GM12878 (cell line): ENCODE measurements at regions not wholly inside any gene's neighbourhood (a gene's known extent, or its start where the extent isn't known, plus 50 kb on each side); places are given as distances from the start of the nearest gene placed in this dataset.

Experiments
- ATAC-seq: fragments of 200-7000 bp; cut with Tn5 transposase; 3 replicates; pipeline ENCODE4 v1.9.1; 2020; ENCODE audit warnings: mild to moderate bottlenecking, moderate library complexity
- BruUV-seq: library from RNA; stranded (reverse); fragments of 400-500 nt; replicated peaks from 2 replicates; lab custom pipeline; 2021; lab: Mats Ljungman, UMichigan
- CTCF ChIA-PET: fragments of 300-600 bp; sonication (Branson Sonifier 250); formaldehyde crosslinking; extraction: SDS; loops from one replicate; lab custom pipeline; 2021; ENCODE audit warnings: inconsistent platforms; lab: Yijun Ruan, JAX
- POLR2A ChIA-PET: fragments of 350-600 bp; formaldehyde crosslinking; extraction: SDS; loops from one replicate; lab custom pipeline; 2021; ENCODE audit warnings: inconsistent platforms; lab: Charles Lee
- RAD21 ChIA-PET: fragments of 300-600 bp; sonication (Branson Sonifier 250); formaldehyde crosslinking; loops from one replicate; lab custom pipeline; 2023; ENCODE audit warnings: antibody characterized with exemption; ENCODE audit not compliant: unreplicated experiment; lab: Charles Lee
- SMC1A ChIA-PET: fragments of 300-600 bp; sonication (Branson Sonifier 250); formaldehyde crosslinking; loops from one replicate; lab custom pipeline; 2023; ENCODE audit not compliant: unreplicated experiment, uncharacterized antibody; lab: Charles Lee
- DNase-seq: peaks from one replicate; pipeline ENCODE4 v3.0.0-alpha.2; 2011; ENCODE audit warnings: low read depth, low spot score
- FAIRE-seq: peaks from 3 replicates; lab custom pipeline; 2011; peaks lifted over from hg19 to GRCh38; lab: Jason Lieb, UNC
- H2AFZ ChIP-seq: 2 replicates; pipeline ENCODE4 v1.6.0; 2011; ENCODE audit warnings: low read depth, low read length, control low read depth; ENCODE audit not compliant: control insufficient read depth
- H3K27ac ChIP-seq: 2 replicates; pipeline ENCODE4 v1.5.1; 2011; ENCODE audit warnings: control low read depth; ENCODE audit not compliant: control insufficient read depth, insufficient read depth
- H3K27me3 ChIP-seq, 2 experiments: replicated peaks in 1 of 2; 2 replicates each; pipeline versions ENCODE4 v1.6.0 to v1.6.1; 2011; ENCODE audit warnings: low read length in 1 of 2; ENCODE audit not compliant: control insufficient read depth in 2 of 2, insufficient read depth in 2 of 2
- H3K36me3 ChIP-seq, 2 experiments: 2 replicates each; pipeline ENCODE4 v1.5.1; 2011; ENCODE audit warnings: low read length in 1 of 2; ENCODE audit not compliant: control insufficient read depth in 2 of 2, insufficient read depth in 2 of 2
- H3K4me1 ChIP-seq: 2 replicates; pipeline ENCODE4 v1.6.1; 2011; ENCODE audit warnings: mild to moderate bottlenecking, low read length, moderate library complexity, mixed read lengths; ENCODE audit not compliant: control insufficient read depth, insufficient read depth
- H3K4me2 ChIP-seq: 2 replicates; pipeline ENCODE4 v1.6.0; 2011; ENCODE audit warnings: control low read depth; ENCODE audit not compliant: control insufficient read depth, insufficient read depth
- H3K4me3 ChIP-seq: fragments of 200-600 bp; sonication (generic); 2 replicates; pipeline ENCODE4 v1.5.1; 2016
- H3K79me2 ChIP-seq: 2 replicates; pipeline ENCODE4 v1.6.0; 2011; ENCODE audit warnings: low read length; ENCODE audit not compliant: control insufficient read depth, insufficient read depth
- H3K9ac ChIP-seq: 2 replicates; pipeline ENCODE4 v1.8.0; 2011; ENCODE audit warnings: low read length, control low read depth, mixed read lengths; ENCODE audit not compliant: control insufficient read depth, insufficient read depth
- H3K9me3 ChIP-seq: replicated peaks from 3 replicates; pipeline ENCODE4 v1.5.1; 2011; ENCODE audit warnings: mild to moderate bottlenecking, low read length; ENCODE audit not compliant: control insufficient read depth, insufficient read depth
- H4K20me1 ChIP-seq: 2 replicates; pipeline ENCODE4 v1.6.0; 2011; ENCODE audit not compliant: control insufficient read depth, insufficient read depth
- CBFB ChIP-seq: IDR thresholded peaks from 2 replicates; pipeline ENCODE4 v1.6.1; 2016; ENCODE audit warnings: antibody characterized with exemption, low read depth
- ETV6 ChIP-seq, 2 experiments: fragments of 450-650 bp in 1 of 2; IDR thresholded peaks in 1 of 2; conservative IDR thresholded peaks in 1 of 2; 2 replicates each; pipeline ENCODE4 v1.6.1; 2014; ENCODE audit warnings: antibody characterized with exemption in 1 of 2, borderline replicate concordance in 1 of 2, low read depth in 1 of 2, mild to moderate bottlenecking in 1 of 2, moderate library complexity in 1 of 2
- IRF4 ChIP-seq: IDR thresholded peaks from 2 replicates; pipeline ENCODE4 v1.6.1; 2011; ENCODE audit warnings: low read depth, low read length
- LARP7 ChIP-seq: fragments of 450-650 bp; IDR thresholded peaks from 2 replicates; pipeline ENCODE4 v1.6.1; 2017; ENCODE audit warnings: mild to moderate bottlenecking
- PML ChIP-seq: IDR thresholded peaks from 2 replicates; pipeline ENCODE4 v1.6.1; 2012; ENCODE audit warnings: low read length, inconsistent platforms
- RAD21 ChIP-seq: IDR thresholded peaks from 2 replicates; pipeline ENCODE4 v1.6.1; 2011; ENCODE audit warnings: mild to moderate bottlenecking, low read depth, low read length, moderate library complexity; ENCODE audit not compliant: insufficient read depth
- RELA ChIP-seq: fragments of 450-650 bp; IDR thresholded peaks from 2 replicates; pipeline ENCODE4 v1.8.0; 2014; ENCODE audit warnings: borderline replicate concordance; ENCODE audit not compliant: partially characterized antibody
- SMAD1 ChIP-seq: fragments of 450-650 bp; IDR thresholded peaks from 2 replicates; pipeline ENCODE4 v1.6.1; 2018; ENCODE audit warnings: mild to moderate bottlenecking, low read depth; ENCODE audit not compliant: partially characterized antibody
- SMAD5 ChIP-seq: IDR thresholded peaks from 2 replicates; pipeline ENCODE4 v1.6.1; 2016; ENCODE audit warnings: antibody characterized with exemption, low read depth
- SRF ChIP-seq, 2 experiments: IDR thresholded peaks; 2 replicates each; pipeline ENCODE4 v1.6.1; 2011; ENCODE audit warnings: low read depth in 2 of 2, low read length in 2 of 2, mild to moderate bottlenecking in 1 of 2, moderate library complexity in 1 of 2
- TCF3 ChIP-seq: IDR thresholded peaks from 2 replicates; pipeline ENCODE4 v1.6.1; 2012; ENCODE audit warnings: low read depth, mild to moderate bottlenecking, low read length, borderline replicate concordance; ENCODE audit not compliant: insufficient read depth
- ZBED1 ChIP-seq: IDR thresholded peaks from 2 replicates; pipeline ENCODE4 v1.6.1; 2016; ENCODE audit warnings: borderline replicate concordance
- WGBS: methylation state at CpG from one replicate; pipeline ENCODE4 v1.1.6; 2016; ENCODE audit warnings: low lambda C conversion rate; ENCODE audit not compliant: insufficient replicate concordance, insufficient coverage; ENCODE audit errors: missing lambda C conversion rate; 5-methylcytosine and 5-hydroxymethylcytosine counted together
- in situ Hi-C: fragments of 300-500 bp; cut with MboI; formaldehyde crosslinking; loops from 9 replicates; pipeline ENCODE4 v1.14.3; 2018; ENCODE audit warnings: mixed read lengths
- intact Hi-C: fragments of 100-400 bp; cut with micrococcal nuclease; formaldehyde crosslinking; loops from one replicate; pipeline ENCODE4 v1.14.2; 2022; ENCODE audit not compliant: unreplicated experiment
- TF ChIP-seq, protein P1 (sequence below): IDR thresholded peaks from 2 replicates; pipeline ENCODE4 v1.6.1; 2011; ENCODE audit warnings: low read depth, low read length, improper control_type of control experiment, borderline replicate concordance
- TF ChIP-seq, protein P2 (sequence below): fragments of 450-650 bp; conservative IDR thresholded peaks from 2 replicates; pipeline ENCODE4 v1.6.1; 2017; ENCODE audit warnings: mild to moderate bottlenecking, moderate library complexity
- TF ChIP-seq, protein P3 (sequence below): fragments of 450-650 bp; IDR thresholded peaks from 2 replicates; pipeline ENCODE4 v1.6.1; 2016; ENCODE audit warnings: mild to moderate bottlenecking
- TF ChIP-seq, protein P4 (sequence below): fragments of 450-650 bp; IDR thresholded peaks from 2 replicates; pipeline ENCODE4 v1.6.1; 2017; ENCODE audit warnings: borderline replicate concordance

- no peaks in the 10 kb centered on the region; the same call in 1 of the 3 replicates for H3K9me3 ChIP-seq
Observed at GRCh38 chr14:99032759-99033158, 239.2 kb downstream of the BCL11B start.

GRCh38 chr14:99033951-99034350, 238.0 kb downstream of the BCL11B start:
- RAD21 ChIA-PET: no interaction called here
- CTCF ChIA-PET: no interaction called here
- Histone ChIP-seq H2AFZ (no peak overlapping the region), H3K9ac (no peak overlapping the region), H3K27me3 (no peaks in the 10 kb centered on the region), H4K20me1 (no peaks in the 10 kb centered on the region), H3K4me1 (no peaks in the 10 kb centered on the region), H3K9me3 (no peaks in the 10 kb centered on the region; the same call in 1 of the 3 replicates), H3K4me3 (no peak overlapping the region), H3K36me3 (no peaks in the 10 kb centered on the region), H3K79me2 (no peaks in the 10 kb centered on the region), H3K4me2 (no peak overlapping the region), H3K27ac (no peak overlapping the region)
- no peak for DNase-seq
- no peak for ATAC-seq
- no peak for FAIRE-seq
- SMC1A ChIA-PET: no interaction called here
- BruUV-seq: no TSS peak
- 7% methylated on average over 9 of the region's 9 CpGs for WGBS
- intact Hi-C loops (no loop called here), in situ Hi-C loops (no loop called here)
- POLR2A ChIA-PET: no interaction called here
- TF ChIP-seq LARP7 (no peak), ETV6 (conservative IDR thresholded peaks at IDR 0.05 in 1 of 2, IDR thresholded peaks at IDR 0.05 in 1 of 2; ENCODE audit: borderline replicate concordance in 1 of 2, low read depth in 1 of 2) (no peak), SRF (IDR thresholded peaks at IDR 0.05; ENCODE audit: low read depth in 2 of 2, low read length in 2 of 2) (no peak), SMAD1 (no peak), IRF4 (no peak), PML (no peak)
- TF ChIP-seq, protein P1, sequence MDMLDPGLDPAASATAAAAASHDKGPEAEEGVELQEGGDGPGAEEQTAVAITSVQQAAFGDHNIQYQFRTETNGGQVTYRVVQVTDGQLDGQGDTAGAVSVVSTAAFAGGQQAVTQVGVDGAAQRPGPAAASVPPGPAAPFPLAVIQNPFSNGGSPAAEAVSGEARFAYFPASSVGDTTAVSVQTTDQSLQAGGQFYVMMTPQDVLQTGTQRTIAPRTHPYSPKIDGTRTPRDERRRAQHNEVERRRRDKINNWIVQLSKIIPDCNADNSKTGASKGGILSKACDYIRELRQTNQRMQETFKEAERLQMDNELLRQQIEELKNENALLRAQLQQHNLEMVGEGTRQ: no peak
- TF ChIP-seq, protein P2, sequence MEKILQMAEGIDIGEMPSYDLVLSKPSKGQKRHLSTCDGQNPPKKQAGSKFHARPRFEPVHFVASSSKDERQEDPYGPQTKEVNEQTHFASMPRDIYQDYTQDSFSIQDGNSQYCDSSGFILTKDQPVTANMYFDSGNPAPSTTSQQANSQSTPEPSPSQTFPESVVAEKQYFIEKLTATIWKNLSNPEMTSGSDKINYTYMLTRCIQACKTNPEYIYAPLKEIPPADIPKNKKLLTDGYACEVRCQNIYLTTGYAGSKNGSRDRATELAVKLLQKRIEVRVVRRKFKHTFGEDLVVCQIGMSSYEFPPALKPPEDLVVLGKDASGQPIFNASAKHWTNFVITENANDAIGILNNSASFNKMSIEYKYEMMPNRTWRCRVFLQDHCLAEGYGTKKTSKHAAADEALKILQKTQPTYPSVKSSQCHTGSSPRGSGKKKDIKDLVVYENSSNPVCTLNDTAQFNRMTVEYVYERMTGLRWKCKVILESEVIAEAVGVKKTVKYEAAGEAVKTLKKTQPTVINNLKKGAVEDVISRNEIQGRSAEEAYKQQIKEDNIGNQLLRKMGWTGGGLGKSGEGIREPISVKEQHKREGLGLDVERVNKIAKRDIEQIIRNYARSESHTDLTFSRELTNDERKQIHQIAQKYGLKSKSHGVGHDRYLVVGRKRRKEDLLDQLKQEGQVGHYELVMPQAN: no peak
- TF ChIP-seq, protein P3, sequence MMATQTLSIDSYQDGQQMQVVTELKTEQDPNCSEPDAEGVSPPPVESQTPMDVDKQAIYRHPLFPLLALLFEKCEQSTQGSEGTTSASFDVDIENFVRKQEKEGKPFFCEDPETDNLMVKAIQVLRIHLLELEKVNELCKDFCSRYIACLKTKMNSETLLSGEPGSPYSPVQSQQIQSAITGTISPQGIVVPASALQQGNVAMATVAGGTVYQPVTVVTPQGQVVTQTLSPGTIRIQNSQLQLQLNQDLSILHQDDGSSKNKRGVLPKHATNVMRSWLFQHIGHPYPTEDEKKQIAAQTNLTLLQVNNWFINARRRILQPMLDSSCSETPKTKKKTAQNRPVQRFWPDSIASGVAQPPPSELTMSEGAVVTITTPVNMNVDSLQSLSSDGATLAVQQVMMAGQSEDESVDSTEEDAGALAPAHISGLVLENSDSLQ: no peak

More at GRCh38 chr14:99032759-99033158, 239.2 kb downstream of the BCL11B start:
- FAIRE-seq (no peak), DNase-seq (no peak), ATAC-seq (no peak)
- TF ChIP-seq SMAD5 (no peak), RELA (no peak), ZBED1 (no peak), TCF3 (no peak), RAD21 (no peak), CBFB (no peak)
- TF ChIP-seq, protein P4, sequence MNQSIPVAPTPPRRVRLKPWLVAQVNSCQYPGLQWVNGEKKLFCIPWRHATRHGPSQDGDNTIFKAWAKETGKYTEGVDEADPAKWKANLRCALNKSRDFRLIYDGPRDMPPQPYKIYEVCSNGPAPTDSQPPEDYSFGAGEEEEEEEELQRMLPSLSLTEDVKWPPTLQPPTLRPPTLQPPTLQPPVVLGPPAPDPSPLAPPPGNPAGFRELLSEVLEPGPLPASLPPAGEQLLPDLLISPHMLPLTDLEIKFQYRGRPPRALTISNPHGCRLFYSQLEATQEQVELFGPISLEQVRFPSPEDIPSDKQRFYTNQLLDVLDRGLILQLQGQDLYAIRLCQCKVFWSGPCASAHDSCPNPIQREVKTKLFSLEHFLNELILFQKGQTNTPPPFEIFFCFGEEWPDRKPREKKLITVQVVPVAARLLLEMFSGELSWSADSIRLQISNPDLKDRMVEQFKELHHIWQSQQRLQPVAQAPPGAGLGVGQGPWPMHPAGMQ: no peak
- SMC1A ChIA-PET: no interaction called here
- POLR2A ChIA-PET: no interaction called here
- no peaks in the 10 kb centered on the region for H4K20me1 ChIP-seq
- H3K4me2 ChIP-seq: no peak overlapping the region
- CTCF ChIA-PET: no interaction called here
- H3K79me2 ChIP-seq: no peaks in the 10 kb centered on the region
- no peaks in the 10 kb centered on the region for H3K27me3 ChIP-seq
- intact Hi-C loops (no loop called here), in situ Hi-C loops (no loop called here)
- RAD21 ChIA-PET: no interaction called here
- H3K9ac ChIP-seq: no peak overlapping the region
- H3K4me1 ChIP-seq: no peaks in the 10 kb centered on the region
- no peak overlapping the region for H2AFZ ChIP-seq
- H3K27ac ChIP-seq: no peak overlapping the region
- no peaks in the 10 kb centered on the region for H3K36me3 ChIP-seq
- BruUV-seq: no TSS peak
- H3K4me3 ChIP-seq: no peak overlapping the region
- WGBS: 18% methylated on average over 8 of the region's 8 CpGs
